NT2/D1 (cell line): ENCODE measurements at regions not wholly inside any gene's neighbourhood (a gene's known extent, or its start where the extent isn't known, plus 50 kb on each side); places are given as distances from the start of the nearest gene placed in this dataset.

Experiments
- YY1 ChIP-seq: IDR thresholded peaks from 2 replicates; pipeline ENCODE4 v1.6.1; 2011; ENCODE audit not compliant: insufficient read length, insufficient read depth
- ZNF274 ChIP-seq: IDR thresholded peaks from 2 replicates; pipeline ENCODE4 v1.6.1; 2011; ENCODE audit warnings: mild to moderate bottlenecking, low read depth, low read length

- TF ChIP-seq YY1 (no peak), ZNF274 (no peak)
Measured at GRCh38 chr11:10629411-10630002, 61.0 kb upstream of the LYVE1 start.
